ENCODE measurements at regions not wholly inside any gene's neighbourhood (a gene's known extent, or its start where the extent isn't known, plus 50 kb on each side); places are given as distances from the start of the nearest gene placed in this dataset.

DNA sequence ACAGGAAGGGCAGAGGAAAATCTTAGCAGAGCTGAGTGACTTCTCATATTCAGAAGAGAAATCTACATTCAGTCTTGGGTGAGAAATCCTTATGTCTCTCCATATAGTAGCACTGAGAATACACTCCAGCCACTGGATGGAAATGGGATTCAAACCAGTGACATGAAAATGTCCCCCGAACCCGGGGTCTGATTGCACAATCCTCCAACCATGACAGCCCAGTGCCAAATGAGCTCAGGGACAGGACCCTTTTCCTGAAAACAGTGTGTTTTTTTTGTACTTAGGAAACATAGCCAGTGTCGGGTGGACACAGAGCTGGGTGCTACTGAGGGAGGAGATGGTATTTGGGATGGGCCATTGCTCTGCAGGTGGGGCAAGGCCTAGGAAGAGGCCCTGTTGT is 185.6 kb downstream of the CXCL12 start:
- Histone ChIP-seq H3K4me3 (ENCODE audit: low read depth, low read length) (no peak overlapping the region), H3K9me3 (no peaks in the 10 kb centered on the region), H3K4me1 (no peaks in the 10 kb centered on the region), H3K36me3 (ENCODE audit: control insufficient read depth, insufficient read depth, low read length) (no peaks in the 10 kb centered on the region), H3K27me3 (replicated peaks; ENCODE audit: control insufficient read depth, insufficient read depth, low read length) (no peaks in the 10 kb centered on the region)
- POLR2A ChIA-PET: no interaction called here
- TF ChIP-seq CTCF (IDR thresholded peaks at IDR 0.05; ENCODE audit: insufficient read depth in 1 of 2, low read depth in 1 of 2, low read length in 1 of 2, severe bottlenecking in 1 of 2, unreplicated experiment in 1 of 2): no peak
- BruUV-seq (replicated peaks): no TSS peak
- Mint-ChIP-seq H3K4me1 (ENCODE audit: low read depth, unreplicated experiment) (no peaks in the 10 kb centered on the region), H3K4me3 (ENCODE audit: unreplicated experiment) (no peak overlapping the region), H3K27ac (ENCODE audit: unreplicated experiment) (no peak overlapping the region), H3K36me3 (ENCODE audit: insufficient read depth, unreplicated experiment) (no peaks in the 10 kb centered on the region), H3K27me3 (ENCODE audit: insufficient read depth, unreplicated experiment) (peaks cover under 1% of the 10 kb centered on the region), H3K9me3 (ENCODE audit: unreplicated experiment) (no peaks in the 10 kb centered on the region)
- intact Hi-C loops (cut with micrococcal nuclease; ENCODE audit: unreplicated experiment): no loop called here
- DNase-seq: no peak
- CTCF ChIA-PET: no interaction called here

DNA sequence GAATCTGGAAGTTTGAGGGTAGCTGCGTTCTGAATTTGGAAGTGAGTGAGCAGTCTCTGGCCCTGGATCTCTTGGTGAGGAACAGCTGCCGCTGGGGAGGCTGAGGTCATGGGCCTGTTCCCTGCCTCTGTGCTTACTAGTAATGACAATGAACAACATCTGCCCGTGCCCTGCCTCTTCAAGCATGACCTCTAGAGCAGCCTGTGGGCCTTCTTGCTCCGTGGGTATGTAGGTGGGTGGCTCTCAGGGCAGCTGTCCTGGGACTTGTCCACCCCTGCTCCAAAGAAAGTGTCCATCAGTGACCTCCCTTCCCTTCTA is 186.2 kb downstream of the CXCL12 start:
- intact Hi-C loops (cut with micrococcal nuclease; ENCODE audit: unreplicated experiment): no loop called here
- DNase-seq: no peak
- Histone ChIP-seq H3K4me3 (ENCODE audit: low read depth, low read length) (no peak overlapping the region), H3K36me3 (ENCODE audit: control insufficient read depth, insufficient read depth, low read length) (no peaks in the 10 kb centered on the region), H3K4me1 (no peaks in the 10 kb centered on the region), H3K9me3 (no peaks in the 10 kb centered on the region), H3K27me3 (replicated peaks; ENCODE audit: control insufficient read depth, insufficient read depth, low read length) (no peaks in the 10 kb centered on the region)
- H3K9me3 Mint-ChIP-seq (ENCODE audit: unreplicated experiment): no peaks in the 10 kb centered on the region
- no peak overlapping the region for H3K27ac Mint-ChIP-seq (ENCODE audit: unreplicated experiment)
- H3K4me3 Mint-ChIP-seq (ENCODE audit: unreplicated experiment): no peak overlapping the region
- ChIA-PET POLR2A (no interaction called here), CTCF (interaction anchor here (0.7 kb wide), 1 partner anchor 138 kb away, joined by 3 read pairs; no protein-coding TSS in a partner anchor)
- no peak for TF ChIP-seq CTCF (IDR thresholded peaks at IDR 0.05; ENCODE audit: insufficient read depth in 1 of 2, low read depth in 1 of 2, low read length in 1 of 2, severe bottlenecking in 1 of 2, unreplicated experiment in 1 of 2)
- BruUV-seq (replicated peaks): no TSS peak
- no peaks in the 10 kb centered on the region for H3K36me3 Mint-ChIP-seq (ENCODE audit: insufficient read depth, unreplicated experiment)
- H3K4me1 Mint-ChIP-seq (ENCODE audit: low read depth, unreplicated experiment): no peaks in the 10 kb centered on the region
- H3K27me3 Mint-ChIP-seq (ENCODE audit: insufficient read depth, unreplicated experiment): peaks cover 3% of the 10 kb centered on the region

- Mint-ChIP-seq H3K27ac (ENCODE audit: unreplicated experiment) (no peak overlapping the region), H3K4me3 (ENCODE audit: unreplicated experiment) (no peak overlapping the region), H3K27me3 (ENCODE audit: insufficient read depth, unreplicated experiment) (peaks cover 3% of the 10 kb centered on the region), H3K36me3 (ENCODE audit: insufficient read depth, unreplicated experiment) (no peaks in the 10 kb centered on the region), H3K4me1 (ENCODE audit: low read depth, unreplicated experiment) (no peaks in the 10 kb centered on the region), H3K9me3 (ENCODE audit: unreplicated experiment) (no peaks in the 10 kb centered on the region)
- H3K27me3 ChIP-seq (replicated peaks; ENCODE audit: control insufficient read depth, insufficient read depth, low read length): no peaks in the 10 kb centered on the region
- no TSS peak for BruUV-seq (replicated peaks)
- H3K36me3 ChIP-seq (ENCODE audit: control insufficient read depth, insufficient read depth, low read length): no peaks in the 10 kb centered on the region
- no peak for TF ChIP-seq CTCF (IDR thresholded peaks at IDR 0.05; ENCODE audit: insufficient read depth in 1 of 2, low read depth in 1 of 2, low read length in 1 of 2, severe bottlenecking in 1 of 2, unreplicated experiment in 1 of 2)
- CTCF ChIA-PET: interaction anchor here (0.7 kb wide), 1 partner anchor 138 kb away, joined by 3 read pairs; no protein-coding TSS in a partner anchor
- no peak overlapping the region for H3K4me3 ChIP-seq (ENCODE audit: low read depth, low read length)
- intact Hi-C loops (cut with micrococcal nuclease; ENCODE audit: unreplicated experiment): no loop called here
- DNase-seq: no peak
- H3K4me1 ChIP-seq: no peaks in the 10 kb centered on the region
- H3K9me3 ChIP-seq: no peaks in the 10 kb centered on the region
- POLR2A ChIA-PET: no interaction called here
Measured at GRCh38 chr10:44198096-44198779, 186.7 kb downstream of the CXCL12 start.
